ENCODE measurements at regions not wholly inside any gene's neighbourhood (a gene's known extent, or its start where the extent isn't known, plus 50 kb on each side); places are given as distances from the start of the nearest gene placed in this dataset.
"Not testable (repeated sequence)": the region's sequence is repeated elsewhere in the genome, so short reads cannot be mapped to it uniquely, and the experiment has no call there.

GRCh38 chr1:106325600-106325999 lies 730.9 kb upstream of the PRMT6 start:
- no peaks in the 10 kb centered on the region for H3K27me3 ChIP-seq (ENCODE audit: low read length)

GRCh38 chr1:106344494-106344893 lies 712.0 kb upstream of the PRMT6 start:
- H3K27ac ChIP-seq (ENCODE audit: low read length), result no peak overlapping the region
- no peak overlapping the region for H3K4me2 ChIP-seq (ENCODE audit: low read depth, low read length, poor library complexity, severe bottlenecking)
- H3K9me2 ChIP-seq (replicated peaks; ENCODE audit: insufficient read depth, low read length), result no peaks in the 10 kb centered on the region
- H3K4me1 ChIP-seq (ENCODE audit: low read length), result no peaks in the 10 kb centered on the region
- no peaks in the 10 kb centered on the region for H3K79me2 ChIP-seq (ENCODE audit: low read length)
- H3K27me3 ChIP-seq (ENCODE audit: low read length), result no peaks in the 10 kb centered on the region
- H3K36me3 ChIP-seq (ENCODE audit: insufficient read depth, low read length), result no peaks in the 10 kb centered on the region
- no peak overlapping the region for H2AFZ ChIP-seq (ENCODE audit: low read length)
- H3K9me3 ChIP-seq (ENCODE audit: low read length), result peaks cover 4% of the 10 kb centered on the region; the same call in 1 of the 2 replicates
- no peak for DNase-seq
- H3K4me3 ChIP-seq (ENCODE audit: low read length), result no peak overlapping the region
- H4K20me1 ChIP-seq (ENCODE audit: insufficient read depth, low read depth, low read length), result no peaks in the 10 kb centered on the region
- H3K9ac ChIP-seq (ENCODE audit: low read length), result no peak overlapping the region

More at GRCh38 chr1:106325600-106325999, 730.9 kb upstream of the PRMT6 start:
- no peak overlapping the region for H3K9ac ChIP-seq (ENCODE audit: low read length)
- no peak overlapping the region for H3K4me3 ChIP-seq (ENCODE audit: low read length)
- no peaks in the 10 kb centered on the region for H3K9me2 ChIP-seq (replicated peaks; ENCODE audit: insufficient read depth, low read length)
- no peak overlapping the region for H3K4me2 ChIP-seq (ENCODE audit: low read depth, low read length, poor library complexity, severe bottlenecking)
- no peak overlapping the region for H3K27ac ChIP-seq (ENCODE audit: low read length)
- H3K4me1 ChIP-seq (ENCODE audit: low read length), result no peaks in the 10 kb centered on the region
- H4K20me1 ChIP-seq (ENCODE audit: insufficient read depth, low read depth, low read length), result no peaks in the 10 kb centered on the region
- no peak for DNase-seq
- H2AFZ ChIP-seq (ENCODE audit: low read length), result no peak overlapping the region
- H3K79me2 ChIP-seq (ENCODE audit: low read length), result no peaks in the 10 kb centered on the region
- H3K36me3 ChIP-seq (ENCODE audit: insufficient read depth, low read length), result no peaks in the 10 kb centered on the region
- H3K9me3 ChIP-seq (ENCODE audit: low read length), result peaks cover 7% of the 10 kb centered on the region; the same call in 1 of the 2 replicates

- Histone ChIP-seq H3K27me3 (ENCODE audit: low read length) (no peaks in the 10 kb centered on the region), H4K20me1 (ENCODE audit: insufficient read depth, low read depth, low read length) (no peaks in the 10 kb centered on the region), H3K4me2 (ENCODE audit: low read depth, low read length, poor library complexity, severe bottlenecking) (no peak overlapping the region), H2AFZ (ENCODE audit: low read length) (no peak overlapping the region), H3K4me3 (ENCODE audit: low read length) (no peak overlapping the region), H3K9me2 (replicated peaks; ENCODE audit: insufficient read depth, low read length) (no peaks in the 10 kb centered on the region), H3K27ac (ENCODE audit: low read length) (no peak overlapping the region), H3K9ac (ENCODE audit: low read length) (no peak overlapping the region), H3K4me1 (ENCODE audit: low read length) (no peaks in the 10 kb centered on the region), H3K9me3 (ENCODE audit: low read length) (peaks cover 20% of the 10 kb centered on the region), H3K36me3 (ENCODE audit: insufficient read depth, low read length) (no peaks in the 10 kb centered on the region), H3K79me2 (ENCODE audit: low read length) (no peaks in the 10 kb centered on the region)
- no peak for DNase-seq
Observed at GRCh38 chr1:106360252-106360651, 696.2 kb upstream of the PRMT6 start.

- H3K27ac ChIP-seq (ENCODE audit: low read length), result no peak overlapping the region
- DNase-seq, result no peak
- no peaks in the 10 kb centered on the region for H3K4me1 ChIP-seq (ENCODE audit: low read length)
- H3K9me3 ChIP-seq (ENCODE audit: low read length), result peaks cover 11% of the 10 kb centered on the region
- H3K4me2 ChIP-seq (ENCODE audit: low read depth, low read length, poor library complexity, severe bottlenecking), result no peak overlapping the region
- H3K4me3 ChIP-seq (ENCODE audit: low read length), result no peak overlapping the region
- H3K36me3 ChIP-seq (ENCODE audit: insufficient read depth, low read length), result no peaks in the 10 kb centered on the region
- no peaks in the 10 kb centered on the region for H3K9me2 ChIP-seq (replicated peaks; ENCODE audit: insufficient read depth, low read length)
- no peak overlapping the region for H3K9ac ChIP-seq (ENCODE audit: low read length)
- no peaks in the 10 kb centered on the region for H3K27me3 ChIP-seq (ENCODE audit: low read length)
- H2AFZ ChIP-seq (ENCODE audit: low read length), result no peak overlapping the region
- H4K20me1 ChIP-seq (ENCODE audit: insufficient read depth, low read depth, low read length), result no peaks in the 10 kb centered on the region
- H3K79me2 ChIP-seq (ENCODE audit: low read length), result no peaks in the 10 kb centered on the region
Observed at GRCh38 chr1:106366627-106367319, 689.7 kb upstream of the PRMT6 start.

GRCh38 chr1:106378261-106378660 lies 678.2 kb upstream of the PRMT6 start:
- no peak overlapping the region for H3K4me2 ChIP-seq (ENCODE audit: low read depth, low read length, poor library complexity, severe bottlenecking)
- no peaks in the 10 kb centered on the region for H3K4me1 ChIP-seq (ENCODE audit: low read length)
- no peaks in the 10 kb centered on the region for H3K9me2 ChIP-seq (replicated peaks; ENCODE audit: insufficient read depth, low read length)
- peaks cover 16% of the 10 kb centered on the region; the same call in 1 of the 2 replicates for H3K9me3 ChIP-seq (ENCODE audit: low read length)
- no peaks in the 10 kb centered on the region for H3K79me2 ChIP-seq (ENCODE audit: low read length)
- no peak overlapping the region for H2AFZ ChIP-seq (ENCODE audit: low read length)
- H3K27ac ChIP-seq (ENCODE audit: low read length), result no peak overlapping the region
- no peak for DNase-seq
- H3K27me3 ChIP-seq (ENCODE audit: low read length), result no peaks in the 10 kb centered on the region
- H4K20me1 ChIP-seq (ENCODE audit: insufficient read depth, low read depth, low read length), result no peaks in the 10 kb centered on the region
- no peak overlapping the region for H3K4me3 ChIP-seq (ENCODE audit: low read length)
- H3K36me3 ChIP-seq (ENCODE audit: insufficient read depth, low read length), result no peaks in the 10 kb centered on the region
- H3K9ac ChIP-seq (ENCODE audit: low read length), result no peak overlapping the region

- Histone ChIP-seq H3K4me1 (ENCODE audit: low read length) (no peaks in the 10 kb centered on the region), H3K9me3 (ENCODE audit: low read length) (peaks cover 27% of the 10 kb centered on the region), H3K4me2 (ENCODE audit: low read depth, low read length, poor library complexity, severe bottlenecking) (no peak overlapping the region), H3K79me2 (ENCODE audit: low read length) (no peaks in the 10 kb centered on the region), H3K9ac (ENCODE audit: low read length) (no peak overlapping the region), H3K9me2 (replicated peaks; ENCODE audit: insufficient read depth, low read length) (no peaks in the 10 kb centered on the region), H4K20me1 (ENCODE audit: insufficient read depth, low read depth, low read length) (no peaks in the 10 kb centered on the region), H3K4me3 (ENCODE audit: low read length) (no peak overlapping the region), H3K36me3 (ENCODE audit: insufficient read depth, low read length) (no peaks in the 10 kb centered on the region), H2AFZ (ENCODE audit: low read length) (no peak overlapping the region), H3K27me3 (ENCODE audit: low read length) (no peaks in the 10 kb centered on the region), H3K27ac (ENCODE audit: low read length) (no peak overlapping the region)
- DNase-seq, result no peak
Observed at GRCh38 chr1:106380772-106381171, 675.7 kb upstream of the PRMT6 start.

GRCh38 chr1:106389160-106389559 lies 667.3 kb upstream of the PRMT6 start:
- H3K9me2 ChIP-seq (replicated peaks; ENCODE audit: insufficient read depth, low read length); H3K9ac ChIP-seq (ENCODE audit: low read length); DNase-seq; H3K27ac ChIP-seq (ENCODE audit: low read length); H4K20me1 ChIP-seq (ENCODE audit: insufficient read depth, low read depth, low read length); H3K4me1 ChIP-seq (ENCODE audit: low read length); H3K27me3 ChIP-seq (ENCODE audit: low read length); H3K79me2 ChIP-seq (ENCODE audit: low read length); H3K4me2 ChIP-seq (ENCODE audit: low read depth, low read length, poor library complexity, severe bottlenecking); H3K4me3 ChIP-seq (ENCODE audit: low read length); H2AFZ ChIP-seq (ENCODE audit: low read length); H3K36me3 ChIP-seq (ENCODE audit: insufficient read depth, low read length): not testable (repeated sequence)
- peaks cover 17% of the 10 kb centered on the region for H3K9me3 ChIP-seq (ENCODE audit: low read length)

- no peaks in the 10 kb centered on the region for H4K20me1 ChIP-seq (ENCODE audit: insufficient read depth, low read depth, low read length)
- H3K27me3 ChIP-seq (ENCODE audit: low read length), result no peaks in the 10 kb centered on the region
- H3K9me3 ChIP-seq (ENCODE audit: low read length), result peaks cover 11% of the 10 kb centered on the region
- no peaks in the 10 kb centered on the region for H3K4me1 ChIP-seq (ENCODE audit: low read length)
- H3K4me2 ChIP-seq (ENCODE audit: low read depth, low read length, poor library complexity, severe bottlenecking), result no peak overlapping the region
- H3K4me3 ChIP-seq (ENCODE audit: low read length), result no peak overlapping the region
- no peak overlapping the region for H2AFZ ChIP-seq (ENCODE audit: low read length)
- H3K36me3 ChIP-seq (ENCODE audit: insufficient read depth, low read length), result no peaks in the 10 kb centered on the region
- no peak for DNase-seq
- H3K79me2 ChIP-seq (ENCODE audit: low read length), result no peaks in the 10 kb centered on the region
- H3K27ac ChIP-seq (ENCODE audit: low read length), result no peak overlapping the region
- no peak overlapping the region for H3K9ac ChIP-seq (ENCODE audit: low read length)
- H3K9me2 ChIP-seq (replicated peaks; ENCODE audit: insufficient read depth, low read length), result no peaks in the 10 kb centered on the region
Observed at GRCh38 chr1:106393046-106393445, 663.4 kb upstream of the PRMT6 start.

All from Karpas-422 (cell line).